ENCODE measurements at regions not wholly inside any gene's neighbourhood (a gene's known extent, or its start where the extent isn't known, plus 50 kb on each side); places are given as distances from the start of the nearest gene placed in this dataset.

DNA sequence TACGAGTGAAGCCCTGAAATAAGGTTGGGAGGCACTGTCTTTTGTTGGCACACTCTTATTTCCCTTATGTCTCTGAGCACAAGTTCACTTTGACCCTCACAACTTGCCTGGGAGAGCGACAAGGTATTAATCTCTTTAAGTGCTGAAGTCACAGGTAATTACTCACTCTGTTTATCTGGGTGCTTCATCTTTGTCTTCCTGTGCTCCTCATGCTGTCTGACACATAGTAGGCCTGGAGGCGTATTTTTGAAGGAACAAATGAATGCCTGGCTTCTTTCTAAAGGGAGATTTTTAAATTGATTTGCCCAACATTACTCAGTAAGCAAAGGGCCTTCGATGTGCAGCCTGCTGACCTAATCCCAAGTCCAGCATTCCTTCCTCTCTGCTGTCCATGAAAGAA is 507.1 kb upstream of the TNP1 start:
- H3K4me3 ChIP-seq (ENCODE audit: insufficient read depth, low read length, poor library complexity, severe bottlenecking): no peak overlapping the region
- H3K79me2 ChIP-seq (ENCODE audit: insufficient read depth, low read length): no peaks in the 10 kb centered on the region
- no peak overlapping the region for H3K4me2 ChIP-seq (ENCODE audit: low read depth, low read length, poor library complexity, severe bottlenecking)
- H3K9me2 ChIP-seq (replicated peaks; ENCODE audit: insufficient read depth, low read length): no peaks in the 10 kb centered on the region
- no peaks in the 10 kb centered on the region for H4K20me1 ChIP-seq (ENCODE audit: low read depth, low read length)
- H3F3A ChIP-seq (ENCODE audit: insufficient read depth): no peaks in the 10 kb centered on the region
- no peak overlapping the region for H3K27ac ChIP-seq (ENCODE audit: low read depth, low read length)
- no peaks in the 10 kb centered on the region for H3K9me3 ChIP-seq (ENCODE audit: insufficient read depth, low read length)
- H3K9ac ChIP-seq (ENCODE audit: low read length): no peak overlapping the region
- TF ChIP-seq EZH2phosphoT487 (conservative IDR thresholded peaks at IDR 0.05; ENCODE audit: low read length) (no peak), CTCF (IDR thresholded peaks at IDR 0.05; ENCODE audit: insufficient read depth, low read length, poor library complexity, severe bottlenecking) (no peak)
- H3K36me3 ChIP-seq (ENCODE audit: low read length): no peaks in the 10 kb centered on the region
- no peak overlapping the region for H2AFZ ChIP-seq (ENCODE audit: low read depth, low read length, severe bottlenecking)
- H3K27me3 ChIP-seq (ENCODE audit: low read length): no peaks in the 10 kb centered on the region

- H3K9me2 ChIP-seq (replicated peaks; ENCODE audit: insufficient read depth, low read length): no peaks in the 10 kb centered on the region
- no peaks in the 10 kb centered on the region for H3F3A ChIP-seq (ENCODE audit: insufficient read depth)
- H3K27ac ChIP-seq (ENCODE audit: low read depth, low read length): no peak overlapping the region
- no peak overlapping the region for H3K4me3 ChIP-seq (ENCODE audit: insufficient read depth, low read length, poor library complexity, severe bottlenecking)
- no peaks in the 10 kb centered on the region for H3K36me3 ChIP-seq (ENCODE audit: low read length)
- TF ChIP-seq EZH2phosphoT487 (conservative IDR thresholded peaks at IDR 0.05; ENCODE audit: low read length) (no peak), CTCF (IDR thresholded peaks at IDR 0.05; ENCODE audit: insufficient read depth, low read length, poor library complexity, severe bottlenecking) (no peak)
- H4K20me1 ChIP-seq (ENCODE audit: low read depth, low read length): no peaks in the 10 kb centered on the region
- H3K79me2 ChIP-seq (ENCODE audit: insufficient read depth, low read length): no peaks in the 10 kb centered on the region
- no peak overlapping the region for H2AFZ ChIP-seq (ENCODE audit: low read depth, low read length, severe bottlenecking)
- no peaks in the 10 kb centered on the region for H3K9me3 ChIP-seq (ENCODE audit: insufficient read depth, low read length)
- H3K9ac ChIP-seq (ENCODE audit: low read length): no peak overlapping the region
- no peaks in the 10 kb centered on the region for H3K27me3 ChIP-seq (ENCODE audit: low read length)
- H3K4me2 ChIP-seq (ENCODE audit: low read depth, low read length, poor library complexity, severe bottlenecking): no peak overlapping the region
These were observed 506.5 kb upstream of the TNP1 start for GRCh38 chr2:217366266-217366895.

DNA sequence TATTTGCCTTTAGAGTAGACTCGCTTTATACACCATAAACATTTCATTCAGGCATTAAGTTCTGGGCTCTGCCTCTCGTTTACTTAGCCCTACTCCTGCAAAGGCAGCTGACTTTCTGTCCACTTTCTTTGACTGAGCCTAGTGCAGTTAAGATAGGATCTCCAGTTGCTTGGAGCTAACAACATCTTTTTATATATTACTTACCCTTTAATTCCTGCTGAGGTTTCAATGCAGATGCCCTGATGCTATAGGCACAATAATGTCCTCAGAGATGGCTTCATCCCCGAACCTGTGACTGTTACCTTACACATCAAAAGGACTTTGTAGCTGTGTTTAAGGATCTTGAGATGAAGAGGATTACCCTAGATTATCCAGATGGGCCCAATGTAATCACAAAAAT is 505.8 kb upstream of the TNP1 start:
- H3K36me3 ChIP-seq (ENCODE audit: low read length): no peaks in the 10 kb centered on the region
- H3K4me2 ChIP-seq (ENCODE audit: low read depth, low read length, poor library complexity, severe bottlenecking): no peak overlapping the region
- H2AFZ ChIP-seq (ENCODE audit: low read depth, low read length, severe bottlenecking): no peak overlapping the region
- H3F3A ChIP-seq (ENCODE audit: insufficient read depth): no peaks in the 10 kb centered on the region
- H4K20me1 ChIP-seq (ENCODE audit: low read depth, low read length): no peaks in the 10 kb centered on the region
- TF ChIP-seq CTCF (IDR thresholded peaks at IDR 0.05; ENCODE audit: insufficient read depth, low read length, poor library complexity, severe bottlenecking): no peak
- TF ChIP-seq EZH2phosphoT487 (conservative IDR thresholded peaks at IDR 0.05; ENCODE audit: low read length): no peak
- H3K27ac ChIP-seq (ENCODE audit: low read depth, low read length): no peak overlapping the region
- H3K27me3 ChIP-seq (ENCODE audit: low read length): no peaks in the 10 kb centered on the region
- H3K9me3 ChIP-seq (ENCODE audit: insufficient read depth, low read length): no peaks in the 10 kb centered on the region
- H3K9me2 ChIP-seq (replicated peaks; ENCODE audit: insufficient read depth, low read length): no peaks in the 10 kb centered on the region
- H3K79me2 ChIP-seq (ENCODE audit: insufficient read depth, low read length): no peaks in the 10 kb centered on the region
- no peak overlapping the region for H3K4me3 ChIP-seq (ENCODE audit: insufficient read depth, low read length, poor library complexity, severe bottlenecking)
- H3K9ac ChIP-seq (ENCODE audit: low read length): no peak overlapping the region

Data from SU-DHL-6 (cell line).